ENCODE measurements at regions not wholly inside any gene's neighbourhood (a gene's known extent, or its start where the extent isn't known, plus 50 kb on each side); places are given as distances from the start of the nearest gene placed in this dataset.

DNA sequence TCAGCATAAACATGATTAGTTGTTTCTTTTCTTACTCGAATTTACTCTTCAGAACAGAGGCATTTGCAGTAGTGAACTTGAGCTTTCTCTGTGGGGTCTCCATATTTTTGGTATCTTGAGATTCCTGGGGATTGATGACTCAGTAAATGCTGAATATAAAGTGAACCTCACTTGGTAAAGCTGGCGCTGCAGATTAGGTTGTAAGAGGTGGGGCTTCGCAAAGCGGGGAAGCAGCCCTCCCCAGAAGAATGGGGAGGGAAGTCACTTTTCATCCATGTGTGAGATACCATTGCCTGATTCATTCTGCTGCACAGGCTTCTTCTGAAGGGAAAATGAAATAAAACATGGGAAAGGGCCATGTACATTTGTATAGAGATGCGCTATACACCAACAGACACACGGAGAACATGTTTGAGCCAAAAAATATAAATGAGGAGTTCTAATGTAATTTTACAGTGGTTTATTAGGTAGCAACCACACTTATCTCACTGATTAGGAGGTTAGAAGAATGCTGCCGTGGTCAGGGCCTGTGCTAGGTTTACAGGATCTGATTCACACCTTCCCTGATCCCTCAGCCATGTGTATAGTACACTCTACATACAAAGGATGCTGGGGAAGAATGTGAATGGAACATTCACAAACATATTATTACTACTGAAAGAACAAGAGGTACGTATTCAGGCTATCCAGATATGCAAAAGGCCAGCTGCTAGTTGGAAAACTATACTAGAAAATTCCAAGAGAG, 63.5 kb downstream of the DNTTIP2 start:
- DNase-seq, result no peak
- H3K36me3 ChIP-seq (ENCODE audit: insufficient read depth, low read length), result no peaks in the 10 kb centered on the region
- H3K9me3 Mint-ChIP-seq, result no peaks in the 10 kb centered on the region
- H3K4me1 Mint-ChIP-seq, result peaks cover 17 to 22% (median 21%) of the 10 kb centered on the region in 3 donors
- H3K27ac Mint-ChIP-seq, result peak overlapping the region in 1 of 8 donors; percentile 22
- H3K27ac ChIP-seq (ENCODE audit: low read depth, low read length), result no peak overlapping the region
- no peaks in the 10 kb centered on the region for H3K36me3 Mint-ChIP-seq
- CTCF ChIA-PET, result interaction anchor here (1.1 to 4.7 kb wide), 5 partner anchors 13 to 185 kb away, joined by 3 to 39 read pairs (median 5); no protein-coding TSS in a partner anchor
- peaks cover 0 to 1% of the 10 kb centered on the region in 2 donors for H3K27me3 Mint-ChIP-seq
- H3K4me3 ChIP-seq (ENCODE audit: low read length), result no peak overlapping the region
- no peak overlapping the region for H3K4me3 Mint-ChIP-seq
- H3K27me3 ChIP-seq (ENCODE audit: insufficient read depth, low read length, poor library complexity, severe bottlenecking), result no peaks in the 10 kb centered on the region
- H3K4me1 ChIP-seq (ENCODE audit: insufficient read depth, low read length), result peaks cover 18% of the 10 kb centered on the region
- POLR2A ChIA-PET, result no interaction called here
- no peaks in the 10 kb centered on the region for H3K9me3 ChIP-seq (ENCODE audit: low read length)

DNA sequence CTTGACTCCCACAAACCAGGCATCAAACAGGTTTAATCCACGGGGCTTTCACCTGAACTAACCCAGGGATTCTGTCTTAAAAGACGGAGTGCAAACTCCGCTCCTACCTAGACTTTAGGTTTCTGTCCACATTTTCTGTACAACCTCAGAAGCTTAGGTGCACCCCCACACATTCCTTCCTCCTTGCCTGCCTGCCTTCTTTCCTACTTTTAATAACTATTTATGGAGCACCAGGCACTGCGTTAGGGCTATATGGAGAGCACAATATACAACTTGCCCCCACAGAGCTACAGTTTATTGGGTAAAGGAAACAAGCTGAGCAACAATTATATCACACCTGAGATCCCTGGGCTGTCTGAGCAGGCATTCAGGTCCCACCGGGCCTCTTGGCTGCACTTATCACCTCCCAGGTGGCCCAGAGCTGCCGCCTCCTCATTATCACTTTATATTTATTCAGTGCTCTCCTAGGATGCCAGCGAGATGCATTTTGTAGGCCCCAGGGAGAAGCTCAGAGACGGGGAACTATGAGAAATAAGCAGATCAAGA, 64.1 kb downstream of the DNTTIP2 start:
- H3K9me3 Mint-ChIP-seq, result no peaks in the 10 kb centered on the region
- Histone ChIP-seq H3K4me1 (ENCODE audit: insufficient read depth, low read length) (peaks cover 18% of the 10 kb centered on the region), H3K9me3 (ENCODE audit: low read length) (no peaks in the 10 kb centered on the region), H3K36me3 (ENCODE audit: insufficient read depth, low read length) (no peaks in the 10 kb centered on the region), H3K4me3 (ENCODE audit: low read length) (no peak overlapping the region), H3K27me3 (ENCODE audit: insufficient read depth, low read length, poor library complexity, severe bottlenecking) (no peaks in the 10 kb centered on the region), H3K27ac (ENCODE audit: low read depth, low read length) (no peak overlapping the region)
- CTCF ChIA-PET, result interaction anchor here (1.1 to 4.7 kb wide), 7 partner anchors 9 to 185 kb away, joined by 3 to 39 read pairs (median 4); no protein-coding TSS in a partner anchor
- POLR2A ChIA-PET, result no interaction called here
- H3K36me3 Mint-ChIP-seq, result no peaks in the 10 kb centered on the region
- H3K4me3 Mint-ChIP-seq, result no peak overlapping the region
- no peak for DNase-seq
- peaks cover 0 to 1% of the 10 kb centered on the region in 2 donors for H3K27me3 Mint-ChIP-seq
- peaks cover 17 to 22% (median 21%) of the 10 kb centered on the region in 3 donors for H3K4me1 Mint-ChIP-seq
- no peak overlapping the region for H3K27ac Mint-ChIP-seq

DNA sequence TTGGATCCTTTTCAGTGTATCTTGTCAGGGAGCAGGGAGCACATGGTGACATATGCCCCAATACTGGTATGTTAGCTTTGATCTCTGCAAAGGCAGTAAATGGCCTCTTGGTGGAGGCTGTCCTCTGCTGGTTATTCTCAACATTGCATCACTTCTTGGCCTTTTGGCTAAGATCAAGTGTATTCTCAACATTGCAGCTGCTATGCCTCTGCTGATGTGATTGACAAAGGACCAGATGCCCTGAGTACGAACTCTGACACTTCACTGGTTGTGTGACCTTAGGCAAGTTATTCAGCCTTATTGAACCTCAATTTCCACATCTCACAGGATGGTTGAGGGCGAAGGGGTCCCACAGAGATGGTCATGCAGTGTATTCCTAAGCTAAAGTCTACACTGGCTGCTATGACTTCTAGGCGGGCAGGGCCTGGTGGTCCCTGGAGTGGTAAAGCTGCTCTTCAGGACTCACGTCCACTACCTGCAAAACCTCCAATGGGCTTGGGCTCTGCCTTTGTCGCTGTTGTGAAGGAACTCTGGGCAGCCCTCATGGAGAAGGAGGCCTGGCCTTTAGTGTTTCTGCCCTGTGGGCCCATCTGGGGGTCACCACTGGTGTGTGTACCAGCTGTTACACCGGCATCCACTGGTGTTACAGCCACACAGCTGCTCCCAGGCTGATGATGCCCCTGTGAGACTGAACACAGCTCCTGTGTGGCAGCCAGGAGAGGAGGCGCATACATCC, 64.8 kb downstream of the DNTTIP2 start:
- peak in 4 of 5 donors; percentile 7 to 52 (median 21) for DNase-seq
- Histone ChIP-seq H3K4me3 (ENCODE audit: low read length) (no peak overlapping the region), H3K9me3 (ENCODE audit: low read length) (no peaks in the 10 kb centered on the region), H3K4me1 (ENCODE audit: insufficient read depth, low read length) (peaks cover 18% of the 10 kb centered on the region), H3K27me3 (ENCODE audit: insufficient read depth, low read length, poor library complexity, severe bottlenecking) (no peaks in the 10 kb centered on the region), H3K36me3 (ENCODE audit: insufficient read depth, low read length) (no peaks in the 10 kb centered on the region), H3K27ac (ENCODE audit: low read depth, low read length) (no peak overlapping the region)
- ChIA-PET POLR2A (no interaction called here), CTCF (interaction anchor here (1.1 to 4.7 kb wide), 11 partner anchors 10 to 510 kb away, joined by 3 to 39 read pairs (median 4); no protein-coding TSS in a partner anchor)
- no peaks in the 10 kb centered on the region for H3K9me3 Mint-ChIP-seq
- peak overlapping the region in 1 of 8 donors; percentile 25 for H3K27ac Mint-ChIP-seq
- peaks cover 17 to 22% (median 21%) of the 10 kb centered on the region in 3 donors for H3K4me1 Mint-ChIP-seq
- peaks cover 0 to 2% of the 10 kb centered on the region in 2 donors for H3K27me3 Mint-ChIP-seq
- no peak overlapping the region for H3K4me3 Mint-ChIP-seq
- H3K36me3 Mint-ChIP-seq, result no peaks in the 10 kb centered on the region

DNA sequence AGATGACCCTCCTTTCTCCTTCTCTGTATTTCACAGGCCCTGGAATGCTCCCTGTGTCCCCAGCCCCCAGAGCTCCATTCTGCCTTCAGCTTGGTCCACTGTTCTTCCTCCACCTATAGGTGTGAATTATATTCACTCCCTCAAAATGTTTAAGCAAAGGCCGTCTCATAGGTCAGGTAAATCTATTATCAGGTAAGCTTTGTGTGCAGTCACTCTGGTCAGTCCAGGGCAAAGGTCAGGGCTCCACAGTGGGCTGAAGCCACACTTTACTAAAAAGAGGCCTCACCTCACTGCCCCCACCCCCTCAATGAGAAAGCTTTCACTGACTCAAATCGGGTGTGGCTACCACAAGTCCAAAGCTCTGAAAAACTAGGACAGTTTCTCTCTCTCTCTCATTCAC, 65.9 kb downstream of the DNTTIP2 start:
- peaks cover 0 to 2% of the 10 kb centered on the region in 2 donors for H3K27me3 Mint-ChIP-seq
- H3K4me3 Mint-ChIP-seq, result no peak overlapping the region

DNA sequence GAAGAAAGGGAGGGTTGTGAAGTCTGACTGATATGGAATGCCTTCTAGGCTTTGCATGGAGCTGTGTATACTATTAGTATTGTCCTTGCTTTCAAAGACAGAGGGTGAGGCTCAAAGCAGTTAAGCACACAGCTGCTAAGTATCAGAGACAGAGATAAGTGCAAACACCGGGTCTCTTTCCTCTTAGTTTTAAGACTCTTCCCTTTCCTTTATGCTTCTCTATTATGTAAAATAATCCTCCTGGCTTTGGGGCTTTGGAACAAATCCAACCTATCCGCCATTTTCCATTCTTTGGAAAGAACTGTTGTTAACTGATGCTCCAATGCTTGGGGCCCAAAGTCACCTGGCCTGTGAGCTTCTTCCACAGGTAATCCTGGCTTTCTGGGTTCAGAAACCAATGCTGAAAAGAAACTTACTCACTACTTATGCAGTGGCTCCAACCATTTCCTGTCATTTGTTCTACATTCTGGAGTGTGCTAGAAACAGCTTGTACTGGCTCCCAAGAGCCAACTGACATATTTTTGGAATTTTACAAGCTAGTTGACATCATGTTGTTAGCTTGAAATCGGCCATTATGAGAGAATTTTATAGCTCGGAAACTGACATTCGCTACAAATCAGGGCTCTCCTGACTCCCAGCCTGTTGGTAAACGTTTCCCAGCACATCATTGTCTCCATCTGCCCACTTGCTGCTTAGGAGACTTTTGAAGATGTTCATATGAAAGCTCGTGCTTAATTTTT, 67.5 kb downstream of the DNTTIP2 start:
- DNase-seq, result no peak
- H3K27ac ChIP-seq (ENCODE audit: low read depth, low read length), result no peak overlapping the region
- ChIA-PET CTCF (interaction anchor here (1.0 kb wide), 1 partner anchor 182 kb away, joined by 5 read pairs; no protein-coding TSS in a partner anchor), POLR2A (no interaction called here)
- no peaks in the 10 kb centered on the region for H3K9me3 ChIP-seq (ENCODE audit: low read length)
- no peaks in the 10 kb centered on the region for H3K4me1 ChIP-seq (ENCODE audit: insufficient read depth, low read length)
- Mint-ChIP-seq H3K4me3 (no peak overlapping the region), H3K4me1 (no peaks in the 10 kb centered on the region), H3K27ac (no peak overlapping the region), H3K9me3 (peaks cover 0 to 2% (median 0%) of the 10 kb centered on the region in 5 donors), H3K36me3 (peaks cover 0 to 2% (median 0%) of the 10 kb centered on the region in 3 donors), H3K27me3 (peaks cover 0 to 1% of the 10 kb centered on the region in 2 donors)
- H3K27me3 ChIP-seq (ENCODE audit: insufficient read depth, low read length, poor library complexity, severe bottlenecking), result no peaks in the 10 kb centered on the region
- H3K4me3 ChIP-seq (ENCODE audit: low read length), result no peak overlapping the region
- H3K36me3 ChIP-seq (ENCODE audit: insufficient read depth, low read length), result no peaks in the 10 kb centered on the region

More for the DNA sequence above, 65.9 kb downstream of the DNTTIP2 start:
- CTCF ChIA-PET, result interaction anchor here (0.7 to 4.7 kb wide), 5 partner anchors 31 to 509 kb away, joined by 3 to 39 read pairs (median 4); no protein-coding TSS in a partner anchor
- H3K27ac ChIP-seq (ENCODE audit: low read depth, low read length), result no peak overlapping the region
- Mint-ChIP-seq H3K4me1 (peaks cover 11 to 15% (median 14%) of the 10 kb centered on the region in 3 donors), H3K27ac (no peak overlapping the region), H3K36me3 (peaks cover 0 to 2% (median 0%) of the 10 kb centered on the region in 3 donors), H3K9me3 (peaks cover 0 to 2% (median 0%) of the 10 kb centered on the region in 5 donors)
- no peaks in the 10 kb centered on the region for H3K36me3 ChIP-seq (ENCODE audit: insufficient read depth, low read length)
- H3K27me3 ChIP-seq (ENCODE audit: insufficient read depth, low read length, poor library complexity, severe bottlenecking), result no peaks in the 10 kb centered on the region
- H3K4me3 ChIP-seq (ENCODE audit: low read length), result no peak overlapping the region
- DNase-seq, result no peak
- H3K4me1 ChIP-seq (ENCODE audit: insufficient read depth, low read length), result peaks cover 13% of the 10 kb centered on the region
- POLR2A ChIA-PET, result no interaction called here
- H3K9me3 ChIP-seq (ENCODE audit: low read length), result no peaks in the 10 kb centered on the region

DNA sequence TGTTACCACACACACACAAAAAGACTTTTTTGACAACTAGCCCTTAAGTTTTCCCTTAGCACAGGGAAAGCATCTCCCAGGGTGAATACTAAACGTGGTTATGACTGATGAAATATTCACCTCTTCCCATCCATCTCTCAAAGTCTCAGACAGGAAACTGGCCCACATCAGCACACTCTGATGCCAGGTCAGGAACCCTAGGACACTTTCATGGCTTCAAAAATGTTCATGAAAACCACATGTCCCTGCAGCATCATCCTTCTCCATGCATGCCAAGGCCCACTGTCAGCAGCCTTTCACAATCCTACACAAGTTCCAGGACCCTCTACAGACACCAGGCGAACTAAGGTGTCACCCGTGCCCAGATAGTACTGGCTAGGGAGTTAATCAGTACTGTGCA, 68.7 kb downstream of the DNTTIP2 start:
- CTCF ChIA-PET, result no interaction called here
- Histone ChIP-seq H3K9me3 (ENCODE audit: low read length) (no peaks in the 10 kb centered on the region), H3K36me3 (ENCODE audit: insufficient read depth, low read length) (no peaks in the 10 kb centered on the region), H3K27me3 (ENCODE audit: insufficient read depth, low read length, poor library complexity, severe bottlenecking) (no peaks in the 10 kb centered on the region), H3K4me1 (ENCODE audit: insufficient read depth, low read length) (no peaks in the 10 kb centered on the region), H3K4me3 (ENCODE audit: low read length) (no peak overlapping the region), H3K27ac (ENCODE audit: low read depth, low read length) (no peak overlapping the region)
- Mint-ChIP-seq H3K36me3 (peaks cover 0 to 2% (median 0%) of the 10 kb centered on the region in 3 donors), H3K4me3 (no peak overlapping the region), H3K27me3 (peaks cover 1 to 4% of the 10 kb centered on the region in 2 donors), H3K9me3 (peaks cover 0 to 2% (median 0%) of the 10 kb centered on the region in 5 donors), H3K27ac (no peak overlapping the region), H3K4me1 (no peaks in the 10 kb centered on the region)
- POLR2A ChIA-PET, result no interaction called here
- no peak for DNase-seq

DNA sequence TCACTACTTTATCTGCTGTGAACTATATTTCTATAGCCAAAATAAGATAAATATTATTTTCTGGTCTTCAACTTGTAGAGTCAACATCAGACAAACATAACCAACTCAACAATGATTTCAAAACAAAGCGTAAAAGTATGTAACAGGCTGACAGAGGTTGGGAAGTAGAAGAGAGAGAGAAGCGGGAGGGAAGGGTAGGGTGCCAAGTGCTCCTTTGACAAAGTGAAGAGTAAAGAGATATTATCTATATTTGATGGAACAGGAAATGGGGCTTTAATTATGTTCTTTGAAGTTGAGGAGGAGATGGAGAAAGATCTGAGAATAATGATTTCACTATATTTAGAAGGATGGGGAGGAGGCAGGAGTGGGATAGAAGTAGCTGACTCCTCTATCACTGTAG, 70.1 kb downstream of the DNTTIP2 start:
- DNase-seq, result no peak
- H3K36me3 ChIP-seq (ENCODE audit: insufficient read depth, low read length), result no peaks in the 10 kb centered on the region
- POLR2A ChIA-PET, result no interaction called here

More for the DNA sequence above, 70.1 kb downstream of the DNTTIP2 start:
- no peaks in the 10 kb centered on the region for H3K27me3 ChIP-seq (ENCODE audit: insufficient read depth, low read length, poor library complexity, severe bottlenecking)
- no peak overlapping the region for H3K4me3 ChIP-seq (ENCODE audit: low read length)
- CTCF ChIA-PET, result no interaction called here
- Mint-ChIP-seq H3K4me1 (no peaks in the 10 kb centered on the region), H3K9me3 (peaks cover 0 to 2% (median 0%) of the 10 kb centered on the region in 5 donors), H3K27me3 (peaks cover 2 to 4% of the 10 kb centered on the region in 2 donors), H3K27ac (no peak overlapping the region), H3K36me3 (peaks cover 0 to 2% (median 0%) of the 10 kb centered on the region in 3 donors), H3K4me3 (no peak overlapping the region)
- H3K27ac ChIP-seq (ENCODE audit: low read depth, low read length), result no peak overlapping the region
- no peaks in the 10 kb centered on the region for H3K9me3 ChIP-seq (ENCODE audit: low read length)
- no peaks in the 10 kb centered on the region for H3K4me1 ChIP-seq (ENCODE audit: insufficient read depth, low read length)

All from CD8-positive, alpha-beta memory T cell (primary cell).